ENCODE measurements at regions not wholly inside any gene's neighbourhood (a gene's known extent, or its start where the extent isn't known, plus 50 kb on each side); places are given as distances from the start of the nearest gene placed in this dataset.

GRCh38 chr10:2957785-2958184, 109.6 kb upstream of the PFKP start:
- H3K4me3 ChIP-seq, result no peak overlapping the region
- no peaks in the 10 kb centered on the region for H3K27me3 ChIP-seq
- ATAC-seq (peak; percentile 60 to 87 (median 72)), DNase-seq (no peak)
- H3K36me3 ChIP-seq, result no peaks in the 10 kb centered on the region
- TF ChIP-seq POLR2A (IDR thresholded peaks at IDR 0.05) (no peak), CTCF (IDR thresholded peaks at IDR 0.05) (no peak)
- H3K27ac ChIP-seq, result peak overlapping the region in 1 of 3 donors; percentile 1
- WGBS (ENCODE audit: insufficient coverage, low coverage, low lambda C conversion rate, missing lambda C conversion rate), result 41% methylated on average over 2 of the region's 2 CpGs
- intact Hi-C loops (cut with DNase I), result no loop called here
- H3K4me1 ChIP-seq, result peaks cover 0 to 11% (median 0%) of the 10 kb centered on the region in 4 donors
- no peaks in the 10 kb centered on the region for H3K9me3 ChIP-seq

- intact Hi-C loops (cut with DNase I), result no loop called here
- ATAC-seq (no peak), DNase-seq (no peak)
- WGBS (ENCODE audit: insufficient coverage, low coverage, low lambda C conversion rate, missing lambda C conversion rate), result 40% methylated on average over 1 of the region's 1 CpG
- Histone ChIP-seq H3K27me3 (no peaks in the 10 kb centered on the region), H3K36me3 (no peaks in the 10 kb centered on the region), H3K4me1 (peaks cover 0 to 11% (median 0%) of the 10 kb centered on the region in 4 donors), H3K4me3 (no peak overlapping the region), H3K9me3 (no peaks in the 10 kb centered on the region), H3K27ac (no peak overlapping the region)
- no peak for TF ChIP-seq CTCF (IDR thresholded peaks at IDR 0.05)
- no peak for TF ChIP-seq POLR2A (IDR thresholded peaks at IDR 0.05)
These were observed 112.3 kb upstream of the PFKP start for GRCh38 chr10:2955064-2955463.

GRCh38 chr10:2953495-2953894, 113.9 kb upstream of the PFKP start:
- H3K4me1 ChIP-seq, result peaks cover 0 to 11% (median 0%) of the 10 kb centered on the region in 4 donors
- no peaks in the 10 kb centered on the region for H3K27me3 ChIP-seq
- TF ChIP-seq CTCF (IDR thresholded peaks at IDR 0.05) (no peak), POLR2A (IDR thresholded peaks at IDR 0.05) (no peak)
- no peaks in the 10 kb centered on the region for H3K36me3 ChIP-seq
- 75% methylated on average over 2 of the region's 2 CpGs for WGBS (ENCODE audit: insufficient coverage, low coverage, low lambda C conversion rate, missing lambda C conversion rate)
- intact Hi-C loops (cut with DNase I), result no loop called here
- no peak for ATAC-seq
- no peak for DNase-seq
- no peak overlapping the region for H3K27ac ChIP-seq
- no peaks in the 10 kb centered on the region for H3K9me3 ChIP-seq
- H3K4me3 ChIP-seq, result no peak overlapping the region

GRCh38 chr10:2951235-2951835, 116.0 kb upstream of the PFKP start:
- H3K4me1 ChIP-seq, result no peaks in the 10 kb centered on the region
- H3K27me3 ChIP-seq, result no peaks in the 10 kb centered on the region
- no peak for TF ChIP-seq CTCF (IDR thresholded peaks at IDR 0.05)
- TF ChIP-seq POLR2A (IDR thresholded peaks at IDR 0.05), result no peak
- DNase-seq (no peak), ATAC-seq (no peak)
- intact Hi-C loops (cut with DNase I), result no loop called here
- no peaks in the 10 kb centered on the region for H3K9me3 ChIP-seq
- WGBS (ENCODE audit: insufficient coverage, low coverage, low lambda C conversion rate, missing lambda C conversion rate), result 60% methylated on average over 7 of the region's 10 CpGs
- H3K4me3 ChIP-seq, result no peak overlapping the region
- H3K27ac ChIP-seq, result no peak overlapping the region
- H3K36me3 ChIP-seq, result no peaks in the 10 kb centered on the region

GRCh38 chr10:2950546-2950945, 116.8 kb upstream of the PFKP start:
- no peaks in the 10 kb centered on the region for H3K36me3 ChIP-seq
- 43% methylated on average over 4 of the region's 5 CpGs for WGBS (ENCODE audit: insufficient coverage, low coverage, low lambda C conversion rate, missing lambda C conversion rate)
- intact Hi-C loops (cut with DNase I), result no loop called here
- no peak for ATAC-seq
- TF ChIP-seq CTCF (IDR thresholded peaks at IDR 0.05) (no peak), POLR2A (IDR thresholded peaks at IDR 0.05) (no peak)
- no peak for DNase-seq
- H3K4me3 ChIP-seq, result no peak overlapping the region
- H3K4me1 ChIP-seq, result no peaks in the 10 kb centered on the region
- no peak overlapping the region for H3K27ac ChIP-seq
- H3K27me3 ChIP-seq, result no peaks in the 10 kb centered on the region
- no peaks in the 10 kb centered on the region for H3K9me3 ChIP-seq

Data from right lobe of liver (tissue), 6 donors.